HUDEP-2 (cell line): ENCODE measurements at regions not wholly inside any gene's neighbourhood (a gene's known extent, or its start where the extent isn't known, plus 50 kb on each side); places are given as distances from the start of the nearest gene placed in this dataset.
A peak's percentile ranks its signal among the peaks of the same experiment; 100 is the strongest.
"Not testable (repeated sequence)": the region's sequence is repeated elsewhere in the genome, so short reads cannot be mapped to it uniquely, and the experiment has no call there.

Source experiments
- DNase-seq, 76 experiments: peaks; one replicate each; lab custom pipeline; 2025; ENCODE audit not compliant: unreplicated experiment in 76 of 76; lab: John Stamatoyannopoulos, UW

DNA sequence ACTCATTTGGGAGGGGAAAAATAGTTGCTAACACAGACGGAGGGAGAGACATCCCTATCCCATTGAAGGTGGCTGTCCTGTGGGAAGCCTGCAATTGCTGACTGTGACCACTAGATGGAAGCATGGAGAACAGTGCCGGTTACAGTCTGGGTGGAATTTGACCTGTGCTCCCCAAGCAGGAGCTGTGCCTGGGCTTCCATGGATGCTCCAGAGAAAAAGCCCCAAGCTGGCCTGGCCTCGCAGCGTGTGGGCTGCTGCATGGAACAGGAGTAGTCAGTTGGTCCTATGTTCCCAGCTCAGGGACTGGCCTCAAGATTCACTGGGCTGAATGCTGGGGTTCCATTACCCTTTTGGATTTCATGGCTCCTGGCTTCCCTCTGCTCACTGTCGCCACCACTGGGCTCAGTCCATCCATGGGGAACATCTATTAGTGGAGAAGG lies 116.3 kb upstream of the CHD6 start:
- DNase-seq, result peak in 34 of 76 experiments; percentile 5 to 55 (median 22)

DNA sequence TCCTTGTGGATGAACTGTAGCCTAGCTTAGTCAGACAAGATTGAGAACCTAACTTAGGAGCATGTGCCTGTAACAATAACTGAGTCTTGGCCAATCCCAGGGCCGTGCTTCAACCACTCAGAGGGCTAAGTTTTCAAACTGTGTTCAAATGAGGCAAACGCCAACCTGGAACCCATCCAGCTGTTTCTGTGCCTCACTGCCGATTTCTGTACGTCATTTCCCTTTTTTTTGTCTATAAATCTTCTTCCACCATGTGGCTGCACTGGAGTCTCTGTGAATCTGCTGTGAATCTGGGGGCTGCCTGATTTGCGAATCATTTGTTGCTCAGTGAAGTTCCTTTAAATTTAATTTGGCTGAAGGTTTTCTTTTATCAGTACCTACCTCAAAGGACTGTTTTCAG lies 115.0 kb upstream of the CHD6 start:
- peak in 1 of 76 experiments; percentile 5 for DNase-seq

DNA sequence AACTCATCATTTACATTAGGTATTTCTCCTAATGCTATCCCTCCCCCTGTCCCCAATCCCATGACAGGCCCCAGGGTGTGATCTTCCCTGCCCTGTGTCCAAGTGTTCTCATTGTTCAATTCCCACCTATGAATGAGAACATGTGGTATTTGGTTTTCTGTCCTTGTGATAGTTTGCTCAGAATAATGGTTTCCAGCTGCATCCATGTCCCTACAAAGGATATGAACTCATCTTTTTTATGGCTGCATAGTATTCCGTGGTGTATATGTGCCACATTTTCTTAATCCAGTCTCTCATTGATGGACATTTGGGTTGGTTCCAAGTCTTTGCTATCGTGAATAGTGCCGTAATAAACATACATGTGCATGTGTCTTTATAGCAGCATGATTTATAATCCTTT lies 113.0 kb upstream of the CHD6 start:
- not testable (repeated sequence) for DNase-seq

DNA sequence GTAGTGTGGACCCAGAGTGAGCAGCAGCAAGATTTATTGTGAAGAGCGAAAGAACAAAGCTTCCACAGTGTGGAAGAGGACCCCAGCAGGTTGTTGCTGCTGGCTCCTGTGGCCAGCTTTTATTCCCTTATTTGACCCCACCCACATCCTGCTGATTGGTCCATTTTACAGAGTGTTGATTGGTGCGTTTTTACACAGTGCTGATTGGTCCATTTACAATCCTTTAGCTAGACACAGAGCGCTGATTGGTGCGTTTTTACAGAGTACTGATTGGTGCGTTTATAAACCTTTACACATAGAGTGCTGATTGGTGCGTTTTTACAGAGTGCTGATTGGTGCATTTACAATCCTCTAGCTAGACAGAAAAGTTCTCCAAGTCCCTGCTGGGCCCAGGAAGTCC lies 109.5 kb upstream of the CHD6 start:
- DNase-seq, result not testable (repeated sequence)

DNA sequence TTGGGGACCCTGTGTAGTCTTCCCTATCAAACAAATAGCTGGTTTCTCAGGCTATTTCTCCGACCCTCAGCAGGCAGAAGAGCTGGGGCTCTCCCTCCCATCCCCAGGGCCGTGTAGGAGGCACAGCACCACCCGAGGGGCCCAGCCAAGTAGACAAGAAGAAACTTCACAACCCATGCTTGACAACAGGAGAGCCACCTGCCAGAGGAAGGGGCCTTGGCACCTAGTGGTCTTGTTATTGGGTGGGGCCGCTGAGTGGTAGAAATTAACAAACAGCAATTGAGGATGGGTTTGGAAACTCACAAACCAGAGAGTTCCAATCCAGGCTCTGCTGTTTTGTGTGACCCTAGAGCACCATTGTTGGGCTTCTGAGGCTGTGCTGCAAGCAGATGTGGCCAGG lies 108.5 kb upstream of the CHD6 start:
- no peak for DNase-seq

DNA sequence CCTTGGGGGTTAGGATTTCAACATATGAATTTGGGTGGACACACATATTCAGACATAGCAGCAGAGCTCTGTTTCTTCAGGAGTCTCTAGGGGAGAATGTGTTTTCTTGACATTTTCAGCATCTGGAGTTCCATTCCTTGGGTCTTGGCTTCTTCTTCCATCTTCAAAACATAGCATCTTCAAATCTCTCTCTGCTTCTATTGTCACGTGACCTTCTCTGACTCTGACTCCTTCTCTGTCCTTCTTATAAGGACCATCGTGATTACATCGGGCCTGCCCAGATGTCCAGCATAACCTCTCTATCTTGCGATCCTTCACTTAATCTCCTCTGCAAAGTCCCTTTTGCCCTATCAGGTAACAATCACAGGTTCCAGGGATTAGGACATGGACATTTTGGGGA lies 101.0 kb upstream of the CHD6 start:
- DNase-seq, result no peak

DNA sequence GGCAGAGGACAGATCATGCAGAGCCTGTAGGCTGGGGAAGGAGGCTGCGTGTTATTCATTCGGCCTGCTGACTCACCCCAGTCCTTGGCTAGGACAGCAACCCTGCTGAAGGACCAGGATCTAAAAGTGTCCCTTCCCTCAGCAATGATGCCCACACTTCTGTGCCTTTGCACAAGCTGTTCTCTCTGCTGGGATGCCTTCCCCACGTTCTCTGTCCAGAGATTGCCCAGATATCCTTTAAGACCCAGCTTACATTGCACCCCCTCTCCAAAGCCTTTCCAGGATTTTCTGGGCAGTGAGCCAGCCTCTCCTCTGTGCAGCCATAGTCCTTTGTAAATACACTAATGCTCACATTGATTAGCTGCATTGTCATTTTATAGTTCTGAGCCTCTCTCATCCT lies 99.3 kb upstream of the CHD6 start:
- peak in 2 of 76 experiments; percentile 16 to 21 for DNase-seq

DNA sequence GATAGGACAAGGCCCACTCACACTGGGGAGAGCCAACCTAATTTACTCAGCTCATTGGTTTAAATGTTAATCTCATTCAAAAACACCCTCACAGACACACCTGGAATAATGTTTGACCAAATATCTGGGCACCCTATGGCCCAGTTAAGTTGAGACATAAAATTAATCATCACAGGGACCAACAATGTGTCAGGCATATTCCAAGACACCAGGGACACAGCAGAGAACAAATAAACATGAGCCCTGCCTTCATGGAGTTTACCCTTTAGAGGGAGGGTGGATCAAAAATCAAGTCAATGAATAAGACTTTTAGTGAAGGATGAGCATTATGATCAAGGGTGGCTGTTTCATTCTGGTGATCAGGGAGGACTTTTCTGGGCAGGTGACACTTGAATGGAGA lies 98.7 kb upstream of the CHD6 start:
- no peak for DNase-seq

DNA sequence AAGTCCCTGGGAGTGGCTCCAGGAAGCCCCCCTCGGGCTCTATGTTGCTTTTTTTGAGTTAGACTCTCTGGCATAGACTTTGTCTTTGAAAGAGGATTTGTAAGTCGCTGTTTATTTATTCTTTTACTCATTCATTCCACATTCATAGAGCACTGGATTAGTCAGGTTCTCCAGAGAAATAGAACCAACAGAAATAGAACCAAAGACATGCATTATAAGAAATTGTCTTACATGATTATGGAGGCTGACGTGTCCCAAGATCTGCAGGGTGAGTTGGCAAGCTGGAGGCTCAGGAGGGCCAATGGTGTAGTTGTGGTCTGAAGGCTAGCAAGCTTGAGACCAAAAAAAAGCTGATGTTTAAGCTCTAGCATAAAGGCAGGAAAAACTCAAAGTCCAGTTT lies 98.3 kb upstream of the CHD6 start:
- no peak for DNase-seq

DNA sequence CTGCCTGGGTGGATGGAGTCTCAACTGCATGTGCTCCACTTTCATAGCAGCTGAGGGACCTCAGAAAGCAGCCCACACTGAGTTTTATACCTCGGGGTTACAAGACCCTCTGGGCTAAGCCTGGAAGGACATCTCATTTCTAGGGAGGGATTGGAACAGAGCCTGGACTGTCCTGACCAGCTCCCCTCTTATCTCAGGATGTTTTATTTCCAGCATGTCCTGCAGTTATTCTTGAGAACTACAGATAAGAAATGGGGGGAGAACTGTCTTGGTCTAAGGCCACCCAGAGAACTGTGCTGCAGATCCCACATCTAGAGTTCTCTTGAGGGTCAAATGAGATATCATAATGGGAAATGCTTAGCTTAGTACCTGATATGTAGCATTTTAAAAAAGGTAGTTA lies 97.3 kb upstream of the CHD6 start:
- peak in 11 of 76 experiments; percentile 3 to 42 (median 20) for DNase-seq

DNA sequence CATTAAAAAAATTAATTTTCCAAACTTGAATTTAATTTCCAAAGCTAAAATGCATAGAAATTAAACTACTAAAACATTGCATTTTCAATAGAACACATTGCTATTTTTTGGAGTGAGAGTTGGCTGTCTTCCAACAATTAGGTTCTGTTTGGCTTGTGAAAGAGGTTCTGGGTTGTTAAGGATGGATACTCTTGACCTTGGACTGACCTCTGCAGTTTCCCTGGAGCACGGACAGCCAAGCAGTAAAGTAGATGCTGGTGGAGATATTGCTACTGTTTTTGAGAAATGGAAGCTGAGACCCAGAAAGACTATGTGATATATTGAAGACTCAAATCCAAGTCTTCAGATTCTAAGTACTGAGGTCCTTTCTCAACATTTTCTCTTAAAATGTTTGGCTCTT lies 95.9 kb upstream of the CHD6 start:
- peak in 1 of 76 experiments; percentile 18 for DNase-seq

DNA sequence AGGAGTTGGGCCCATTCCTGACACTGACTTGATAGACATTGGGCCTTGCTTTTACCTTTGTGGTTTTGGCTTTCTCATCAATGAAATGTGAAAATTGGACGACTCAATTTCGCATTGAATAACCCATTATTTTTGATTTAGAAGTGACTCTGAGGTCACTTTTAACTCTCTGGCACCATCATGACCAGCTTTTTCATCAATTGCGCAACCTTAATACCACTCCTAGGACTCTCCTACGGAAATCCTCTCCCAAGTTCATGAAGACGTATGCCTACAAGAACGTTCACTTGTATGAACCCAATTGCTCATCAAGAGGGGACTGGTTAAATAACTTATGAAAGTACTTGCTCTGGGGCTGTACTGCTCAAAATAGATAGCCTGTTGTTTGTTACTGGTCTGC lies 86.7 kb upstream of the CHD6 start:
- no peak for DNase-seq

DNA sequence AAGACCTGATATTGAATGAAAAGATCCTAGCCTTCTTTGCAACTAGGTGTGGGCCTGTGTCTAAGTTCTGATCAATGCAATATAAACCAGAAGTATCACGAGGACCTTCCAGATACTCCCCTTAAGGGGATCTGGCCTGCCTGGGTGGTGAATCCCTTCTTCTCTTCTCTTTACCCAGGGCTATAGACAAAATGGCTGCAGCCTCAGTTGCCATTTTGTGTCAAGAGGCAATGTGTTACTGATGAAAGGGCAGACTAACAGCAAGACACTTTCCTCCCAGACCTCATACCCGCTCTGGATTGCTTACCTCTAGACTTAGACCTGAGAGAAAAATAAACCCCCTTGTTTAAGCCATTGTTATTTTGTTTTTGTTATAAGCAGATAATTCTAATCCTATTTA lies 84.5 kb upstream of the CHD6 start:
- no peak for DNase-seq

DNA sequence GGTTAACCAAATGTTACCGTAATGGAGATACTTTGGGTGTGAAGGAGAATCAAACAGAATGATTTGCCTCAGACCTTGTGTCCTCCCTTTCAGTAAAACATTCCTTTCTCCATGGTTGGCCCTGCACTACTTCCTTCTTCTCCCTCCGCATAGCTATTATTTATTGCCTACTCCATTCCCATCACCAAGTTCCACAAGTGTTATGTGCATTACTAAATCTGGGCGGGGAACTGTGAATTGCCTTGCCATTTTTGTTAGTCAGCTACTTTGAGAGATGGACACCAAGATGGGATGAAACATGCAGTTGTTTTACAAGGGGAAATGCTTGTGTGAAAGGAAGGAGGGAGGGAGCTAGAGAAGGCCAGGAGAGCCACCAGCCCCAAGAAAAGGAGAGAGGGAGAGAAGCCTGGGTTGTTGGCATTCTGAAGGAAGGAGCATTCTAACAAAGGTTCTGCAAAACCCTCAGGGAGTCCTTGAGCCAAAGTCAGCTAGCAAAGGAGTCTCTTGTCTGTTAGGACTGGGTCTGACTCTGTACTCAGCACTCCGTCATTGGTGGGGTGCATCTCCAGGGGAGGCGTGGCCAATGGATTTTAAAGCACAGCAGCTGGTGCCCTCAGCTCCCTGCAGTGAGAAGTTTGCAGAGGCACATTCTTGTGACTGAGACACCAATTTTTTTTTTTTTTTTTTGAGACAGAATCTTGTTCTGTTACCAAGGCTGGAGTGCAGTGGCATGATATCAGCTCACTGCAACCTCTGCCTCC lies 83.6 kb upstream of the CHD6 start:
- no peak for DNase-seq

DNA sequence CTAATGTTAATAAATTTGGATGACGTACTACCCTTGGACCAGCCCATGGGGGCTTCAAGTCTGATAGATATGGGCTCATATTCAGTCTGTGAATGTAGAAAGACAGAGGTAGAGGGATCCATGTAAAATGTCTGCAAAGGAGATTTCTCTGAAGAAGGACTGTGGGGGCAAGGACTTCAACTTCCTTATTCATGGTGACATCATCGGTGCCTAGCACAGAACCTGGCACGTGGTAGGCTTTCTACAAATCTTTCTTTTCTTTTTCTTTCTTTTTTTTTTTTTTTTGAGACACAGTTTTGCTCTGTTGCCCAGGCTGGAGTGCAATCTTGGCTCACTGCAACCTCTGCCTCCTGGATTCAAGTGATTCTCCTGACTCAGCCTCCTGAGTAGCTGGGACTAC lies 81.5 kb upstream of the CHD6 start:
- not testable (repeated sequence) for DNase-seq

DNA sequence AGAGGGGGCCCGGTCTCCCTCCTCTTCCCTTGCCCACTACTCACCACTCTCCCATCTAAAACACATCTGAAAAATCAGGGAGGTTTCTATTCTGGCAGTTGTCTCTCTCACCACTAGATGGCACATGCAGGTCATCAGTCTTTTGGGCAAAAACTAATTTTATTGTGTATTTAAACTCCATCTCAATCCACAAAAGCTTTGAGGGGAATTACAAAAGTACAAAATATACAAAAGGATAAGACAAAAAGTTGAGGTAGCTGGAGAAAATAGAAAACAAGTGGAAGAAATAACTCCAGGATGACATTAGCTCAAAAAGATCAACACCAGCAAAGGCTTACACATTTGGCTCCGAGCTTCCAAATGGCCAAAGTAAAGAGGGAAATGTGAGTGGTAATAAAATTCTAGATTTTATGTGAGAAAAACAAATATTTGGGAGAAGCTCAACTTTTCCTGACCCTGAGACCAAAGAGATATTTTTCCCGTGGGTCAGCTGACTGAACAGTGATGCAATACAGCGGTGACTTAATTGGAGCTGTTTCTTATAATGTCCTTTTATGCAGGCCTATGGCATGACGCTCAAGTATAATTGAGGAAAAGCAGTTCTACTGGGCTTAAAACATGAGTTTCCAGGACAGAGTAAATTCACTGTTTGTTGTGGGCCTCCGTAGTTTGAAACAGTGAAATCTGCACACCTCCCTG lies 79.8 kb upstream of the CHD6 start:
- peak in 23 of 76 experiments; percentile 7 to 60 (median 32) for DNase-seq

DNA sequence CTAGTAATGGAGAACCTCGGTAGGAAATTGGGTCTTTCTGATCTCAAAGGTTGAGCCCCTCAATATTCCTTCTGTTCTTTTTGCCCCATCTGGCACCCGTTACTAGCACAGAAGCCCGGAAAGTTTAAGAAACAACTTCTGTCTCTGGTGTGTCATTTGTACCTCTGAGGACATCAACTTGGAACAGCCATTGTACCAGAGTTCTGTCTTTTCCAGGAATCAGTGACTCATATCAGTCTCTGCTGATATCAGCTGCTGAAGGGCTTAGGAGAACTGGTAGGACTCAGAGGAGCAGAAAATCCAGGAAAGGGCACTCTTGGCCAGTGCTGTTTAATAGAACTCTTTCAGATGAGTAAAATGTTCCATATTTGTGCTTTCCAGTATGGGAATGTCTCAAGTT lies 78.3 kb upstream of the CHD6 start:
- peak in 47 of 76 experiments; percentile 4 to 86 (median 57) for DNase-seq

DNA sequence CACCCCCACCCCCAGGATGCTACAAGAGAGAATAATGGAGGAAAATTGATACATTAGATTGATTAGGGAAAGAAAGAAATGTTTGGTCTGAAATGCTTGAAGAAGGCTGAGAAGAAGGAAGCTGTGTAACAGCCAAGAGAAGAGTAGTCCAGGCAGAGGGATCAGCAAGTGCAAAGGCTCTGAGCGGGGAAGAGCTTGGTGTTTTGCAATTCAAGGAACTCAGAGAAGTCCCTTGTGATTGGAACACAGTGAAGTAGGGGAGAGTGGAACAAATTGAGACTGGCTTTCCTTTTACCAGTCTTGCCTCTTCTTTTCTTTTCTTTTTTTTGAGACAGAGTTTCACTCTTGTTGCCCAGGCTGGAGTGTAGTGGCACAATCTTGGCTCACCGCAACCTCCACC lies 76.6 kb upstream of the CHD6 start:
- peak in 2 of 76 experiments; percentile 4 to 9 for DNase-seq

DNA sequence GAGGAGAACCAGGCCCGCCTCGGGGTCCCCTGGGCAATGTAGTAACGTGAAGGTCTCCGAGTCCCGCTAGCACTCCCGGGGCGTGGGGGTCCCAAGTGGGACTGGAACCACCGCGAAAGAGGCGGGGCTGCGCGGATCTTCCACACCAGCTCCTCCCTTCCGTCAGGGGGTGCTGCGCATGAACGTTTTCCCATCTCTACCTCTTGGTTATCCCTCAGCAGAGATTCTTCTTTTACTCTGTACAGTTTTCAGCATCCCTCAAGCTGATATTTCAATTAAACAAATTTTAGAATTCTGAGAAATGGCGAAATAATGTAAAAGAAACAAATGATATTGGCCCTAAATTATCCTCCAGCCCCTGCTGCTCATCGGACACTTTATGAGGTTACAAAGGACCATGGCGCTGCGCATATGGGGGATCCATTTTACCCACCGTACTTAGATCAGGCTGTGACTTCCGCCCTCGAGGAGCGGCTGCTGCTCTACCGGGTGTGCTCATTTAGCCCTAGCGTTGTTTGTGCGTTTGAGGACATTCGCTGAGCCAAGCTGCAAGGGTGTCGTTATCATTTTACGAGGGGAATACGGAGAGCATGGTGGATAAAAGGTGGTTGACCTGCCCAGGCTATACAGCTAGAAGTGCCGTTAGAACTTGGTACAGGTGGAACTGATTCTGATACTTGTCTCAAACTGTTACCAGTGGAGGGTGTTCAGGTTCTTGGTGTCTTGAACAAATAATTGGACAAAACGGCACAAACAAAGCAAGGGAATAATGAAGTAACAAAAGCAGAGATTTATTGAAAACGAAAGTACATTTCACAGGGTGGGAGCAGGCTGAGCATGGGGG lies 75.2 kb upstream of the CHD6 start:
- peak in 75 of 76 experiments; percentile 28 to 86 (median 70) for DNase-seq

DNA sequence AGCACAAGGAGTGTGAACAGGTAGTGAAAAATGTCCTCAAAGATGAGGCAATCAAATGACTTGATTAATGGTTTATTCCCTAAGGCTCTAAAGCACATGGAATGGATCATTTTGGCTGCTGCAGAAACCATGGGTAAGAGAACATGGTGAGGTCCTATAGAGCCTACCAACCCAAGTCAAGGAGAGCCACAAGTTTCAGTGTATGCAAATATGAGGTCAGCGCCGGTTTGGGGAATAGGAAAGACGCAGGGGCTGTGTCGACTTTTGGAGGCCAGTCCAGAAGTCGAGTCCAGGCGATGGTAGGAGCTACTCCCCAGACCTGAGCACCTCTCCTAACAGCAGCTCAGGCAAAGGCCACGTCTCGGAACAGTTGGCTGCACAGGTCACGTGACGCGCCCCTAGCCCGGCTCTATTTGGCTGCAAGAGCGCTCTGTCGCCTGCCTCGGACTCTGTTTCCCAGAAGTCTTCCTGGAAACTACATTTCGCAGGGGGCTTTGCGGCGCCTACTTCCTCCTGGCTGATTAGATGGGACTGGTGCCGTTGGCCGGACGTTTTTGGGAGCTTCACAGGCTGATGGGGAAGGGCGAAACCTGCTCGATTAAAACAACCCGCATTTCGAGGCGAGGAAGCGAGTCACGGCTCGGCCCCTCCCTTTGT lies 74.4 kb upstream of the CHD6 start:
- DNase-seq, result peak in 69 of 76 experiments; percentile 12 to 90 (median 58)

DNA sequence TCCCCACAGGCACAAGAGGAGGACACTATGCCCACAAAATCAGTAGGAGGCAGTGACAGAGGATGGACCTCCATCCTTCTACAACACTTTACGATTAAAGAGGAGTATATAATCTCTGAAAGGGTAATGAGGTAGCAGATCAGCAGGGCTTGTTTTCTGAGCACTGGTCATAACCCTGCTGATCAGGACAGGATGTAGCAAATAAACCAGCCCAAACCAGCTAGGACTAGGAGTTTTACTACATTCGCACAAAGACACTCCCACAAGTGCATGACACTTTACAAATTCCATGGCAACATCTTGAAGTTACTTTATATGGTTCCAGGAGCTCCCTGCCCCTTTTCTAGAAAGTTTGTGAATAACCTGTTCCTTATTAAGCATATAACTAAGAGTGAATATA lies 73.3 kb upstream of the CHD6 start:
- no peak for DNase-seq
